K562 (cell line): ENCODE measurements at regions not wholly inside any gene's neighbourhood (a gene's known extent, or its start where the extent isn't known, plus 50 kb on each side); places are given as distances from the start of the nearest gene placed in this dataset.

Experiments
- CCNT2 ChIP-seq: IDR thresholded peaks from 2 replicates; pipeline ENCODE4 v1.6.1; 2011; ENCODE audit warnings: borderline replicate concordance, low read depth, mild to moderate bottlenecking, moderate library complexity, mixed read lengths, low read length; ENCODE audit not compliant: insufficient read length; ENCODE audit errors: extremely low read depth
- FOSL1 ChIP-seq: fragments of 200-800 bp; sonication (Bioruptor generic); conservative IDR thresholded peaks from 2 replicates; pipeline ENCODE4 v1.6.1; 2016; ENCODE audit warnings: missing genetic modification characterization, missing compliant biosample characterization
- GATA2 ChIP-seq: sonication (generic); formaldehyde crosslinking; IDR thresholded peaks from 2 replicates; pipeline ENCODE4 v1.4.0; 2020; ENCODE audit warnings: mild to moderate bottlenecking, missing genetic modification reagents
- HES1 ChIP-seq: fragments of 450-650 bp; IDR thresholded peaks from 2 replicates; pipeline ENCODE4 v1.6.1; 2016; ENCODE audit warnings: low read depth, mild to moderate bottlenecking, moderate library complexity
- MXD1 ChIP-seq: fragments of 250-450 bp; sonication (Bioruptor Pico); IDR thresholded peaks from 2 replicates; pipeline ENCODE4 v1.8.0; 2021; ENCODE audit warnings: borderline replicate concordance, mild to moderate bottlenecking, moderate library complexity; ENCODE audit not compliant: poor library complexity, severe bottlenecking
- NELFE ChIP-seq: IDR thresholded peaks from 2 replicates; pipeline ENCODE4 v1.6.1; 2011; ENCODE audit warnings: mild to moderate bottlenecking; ENCODE audit not compliant: insufficient read depth, insufficient read length
- NONO ChIP-seq, 2 experiments: fragments of 200-400 bp in 1 of 2; fragments of 450-650 bp in 1 of 2; formaldehyde crosslinking in 1 of 2; IDR thresholded peaks; 2 replicates each; pipeline ENCODE4 v1.6.1; 2017; ENCODE audit warnings: low read depth in 2 of 2, mild to moderate bottlenecking in 2 of 2, moderate library complexity in 2 of 2, low read length in 1 of 2
- NUFIP1 ChIP-seq: fragments of 450-650 bp; IDR thresholded peaks from 2 replicates; pipeline ENCODE4 v1.6.1; 2018; ENCODE audit not compliant: partially characterized antibody
- OTX1 ChIP-seq: fragments of 450-650 bp; formaldehyde crosslinking; IDR thresholded peaks from 2 replicates; pipeline ENCODE4 v1.4.0; 2022; ENCODE audit warnings: mild to moderate bottlenecking
- POLR3G ChIP-seq: IDR thresholded peaks from 2 replicates; pipeline ENCODE4 v1.6.1; 2011; ENCODE audit not compliant: insufficient read length, insufficient replicate concordance; ENCODE audit errors: extremely low read depth
- PRDM10 ChIP-seq: fragments of 450-650 bp; IDR thresholded peaks from 2 replicates; pipeline ENCODE4 v1.6.1; 2018; ENCODE audit not compliant: partially characterized antibody
- SIN3B ChIP-seq: fragments of 450-650 bp; IDR thresholded peaks from 2 replicates; pipeline ENCODE4 v1.6.1; 2017; ENCODE audit warnings: low read depth, mild to moderate bottlenecking, moderate library complexity
- SMARCB1 ChIP-seq: IDR thresholded peaks from 2 replicates; pipeline ENCODE4 v1.6.1; 2011; ENCODE audit warnings: improper control_type of control experiment, low read depth; ENCODE audit not compliant: insufficient read length
- ZNF165 ChIP-seq: fragments of 250-450 bp; sonication (Bioruptor Pico); IDR thresholded peaks from 2 replicates; pipeline ENCODE4 v1.4.0; 2020; ENCODE audit warnings: borderline replicate concordance
- ZNF184 ChIP-seq: sonication (generic); formaldehyde crosslinking; IDR thresholded peaks from 2 replicates; pipeline ENCODE4 v1.5.0; 2020; ENCODE audit warnings: missing genetic modification reagents
- ZNF232 ChIP-seq: sonication (generic); formaldehyde crosslinking; IDR thresholded peaks from 2 replicates; pipeline ENCODE4 v1.8.0; 2022; ENCODE audit warnings: mild to moderate bottlenecking, missing genetic modification reagents
- ZNF444 ChIP-seq: fragments of 250-450 bp; sonication (Bioruptor Pico); IDR thresholded peaks from 2 replicates; pipeline ENCODE4 v1.4.0; 2020; ENCODE audit warnings: mild to moderate bottlenecking, moderate library complexity
- ZNF449 ChIP-seq: fragments of 250-450 bp; sonication (Bioruptor Pico); IDR thresholded peaks from 2 replicates; pipeline ENCODE4 v1.8.0; 2022; ENCODE audit warnings: moderate library complexity, mild to moderate bottlenecking, inconsistent platforms
- ZNF551 ChIP-seq: fragments of 250-450 bp; sonication (Bioruptor Pico); IDR thresholded peaks from 2 replicates; pipeline ENCODE4 v1.5.0; 2021; ENCODE audit warnings: mild to moderate bottlenecking, moderate library complexity
- ZNF639 ChIP-seq, 2 experiments: fragments of 200-800 bp in 1 of 2; sonication (Bioruptor generic) in 1 of 2; sonication (generic) in 1 of 2; formaldehyde crosslinking in 1 of 2; IDR thresholded peaks in 1 of 2; conservative IDR thresholded peaks in 1 of 2; 2 replicates each; pipeline versions ENCODE4 v1.5.0 to v1.6.1; 2016 to 2020; ENCODE audit warnings: missing compliant biosample characterization in 1 of 2, missing genetic modification characterization in 1 of 2, missing genetic modification reagents in 1 of 2
- ZNF766 ChIP-seq: fragments of 200-800 bp; sonication (Bioruptor generic); conservative IDR thresholded peaks from 2 replicates; pipeline ENCODE4 v1.6.1; 2016; ENCODE audit warnings: missing genetic modification characterization, missing compliant biosample characterization

- no peak for TF ChIP-seq ZNF232
- TF ChIP-seq POLR3G = no peak
- TF ChIP-seq ZNF766 (CRISPR knock-in tag) = peak; percentile 59; the same call in 1 of the 2 replicates
- TF ChIP-seq SIN3B = no peak
- no peak for TF ChIP-seq ZNF449 (CRISPR knock-in tag)
- TF ChIP-seq CCNT2 = peak; percentile 39
- no peak for TF ChIP-seq NELFE
- no peak for TF ChIP-seq ZNF551
- no peak for TF ChIP-seq ZNF444 (CRISPR knock-in tag)
- TF ChIP-seq FOSL1 = peak; percentile 96
- TF ChIP-seq NONO (IDR thresholded peaks at IDR 0.05; ENCODE audit: low read depth in 2 of 2, low read length in 1 of 2) = no peak
- no peak for TF ChIP-seq PRDM10
- no peak for TF ChIP-seq NUFIP1
- no peak for TF ChIP-seq ZNF639 (CRISPR knock-in tag; conservative IDR thresholded peaks at IDR 0.05 in 1 of 2, IDR thresholded peaks at IDR 0.05 in 1 of 2)
- TF ChIP-seq ZNF184 = no peak
- TF ChIP-seq ZNF165 (CRISPR knock-in tag) = no peak
- no peak for TF ChIP-seq MXD1 (CRISPR knock-in tag)
- no peak for TF ChIP-seq SMARCB1
- peak; percentile 64; the same call in 1 of the 2 replicates for TF ChIP-seq GATA2
- TF ChIP-seq OTX1 = no peak
- TF ChIP-seq HES1 = no peak
These were observed 106.8 kb downstream of the LMO4 start (continued) for GRCh38 chr1:87435484-87435883.
